ENCODE measurements at regions not wholly inside any gene's neighbourhood (a gene's known extent, or its start where the extent isn't known, plus 50 kb on each side); places are given as distances from the start of the nearest gene placed in this dataset.

GRCh38 chr9:81037889-81038288, 651.5 kb downstream of the TLE1 start:
- TF ChIP-seq POLR2A (IDR thresholded peaks at IDR 0.05) (no peak), CTCF (IDR thresholded peaks at IDR 0.05 in 4 of 5, conservative IDR thresholded peaks at IDR 0.05 in 1 of 5) (no peak)
